Naive thymus-derived CD8-positive, alpha-beta T cell (primary cell): ENCODE measurements at regions not wholly inside any gene's neighbourhood (a gene's known extent, or its start where the extent isn't known, plus 50 kb on each side); places are given as distances from the start of the nearest gene placed in this dataset.

ENCODE experiments used
- ATAC-seq, 2 donors: fragments of 150-1000 bp; cut with Tn5 transposase in 1 of 2; sonication (Bioruptor Pico), chemical (Tn5 transposase) in 1 of 2; 1 replicate in 1 of 2; 2 replicates in 1 of 2; pipeline ENCODE4 v1.10.0; 2021; ENCODE audit warnings: mild to moderate bottlenecking in 2 of 2, moderate library complexity in 2 of 2
- POLR2A ChIA-PET: fragments of 350-600 bp; sonication (Branson Sonifier 250); formaldehyde crosslinking; loops from one replicate; lab custom pipeline; 2021; ENCODE audit warnings: antibody characterized with exemption; lab: Charles Lee
- DNase-seq, 10 donors: peaks; one replicate each; pipeline versions ENCODE4 v3.0.0 to v3.0.0-alpha.2; 2020 to 2022
- H3K27ac Mint-ChIP-seq, 10 donors: one replicate each; pipeline ENCODE4 v1.8.0; 2020 to 2022; ENCODE audit warnings: mild to moderate bottlenecking in 10 of 10, mixed read lengths in 10 of 10, moderate library complexity in 4 of 10, inconsistent platforms in 1 of 10
- H3K27me3 Mint-ChIP-seq, 5 donors: one replicate each; pipeline ENCODE4 v1.8.0; 2021 to 2022; ENCODE audit warnings: mixed read lengths in 5 of 5
- H3K36me3 Mint-ChIP-seq, 3 donors: one replicate each; pipeline ENCODE4 v1.8.0; 2020 to 2022; ENCODE audit warnings: mixed read lengths in 3 of 3, mild to moderate bottlenecking in 2 of 3, inconsistent platforms in 1 of 3
- H3K4me1 Mint-ChIP-seq, 4 donors: one replicate each; pipeline ENCODE4 v1.8.0; 2021 to 2022; ENCODE audit warnings: mixed read lengths in 4 of 4
- H3K4me3 Mint-ChIP-seq, 10 donors: one replicate each; pipeline ENCODE4 v1.8.0; 2020 to 2022; ENCODE audit warnings: mild to moderate bottlenecking in 10 of 10, mixed read lengths in 10 of 10, moderate library complexity in 6 of 10, inconsistent platforms in 1 of 10
- H3K9me3 Mint-ChIP-seq, 9 donors: one replicate each; pipeline ENCODE4 v1.8.0; 2020 to 2022; ENCODE audit warnings: mixed read lengths in 9 of 9, mild to moderate bottlenecking in 3 of 9, inconsistent platforms in 1 of 9, moderate library complexity in 1 of 9

GRCh38 chr6:44674226-44675155 is 287.0 kb downstream of the CDC5L start:
- Mint-ChIP-seq H3K36me3 (no peaks in the 10 kb centered on the region), H3K27me3 (peaks cover 0 to 3% (median 0%) of the 10 kb centered on the region in 5 donors), H3K27ac (peak overlapping the region in 1 of 10 donors; percentile 36), H3K9me3 (no peaks in the 10 kb centered on the region), H3K4me3 (no peak overlapping the region), H3K4me1 (peaks cover 0 to 4% (median 0%) of the 10 kb centered on the region in 4 donors)
- no peak for DNase-seq
- POLR2A ChIA-PET = no interaction called here
- no peak for ATAC-seq

- DNase-seq = no peak
- POLR2A ChIA-PET = no interaction called here
- Mint-ChIP-seq H3K4me1 (peaks cover 0 to 6% (median 3%) of the 10 kb centered on the region in 4 donors), H3K36me3 (no peaks in the 10 kb centered on the region), H3K9me3 (no peaks in the 10 kb centered on the region), H3K4me3 (no peak overlapping the region), H3K27ac (no peak overlapping the region), H3K27me3 (peaks cover 0 to 3% (median 0%) of the 10 kb centered on the region in 5 donors)
- no peak for ATAC-seq
Observed at GRCh38 chr6:44675449-44675848, 287.9 kb downstream of the CDC5L start.

- POLR2A ChIA-PET = no interaction called here
- no peak overlapping the region for H3K27ac Mint-ChIP-seq
Observed at GRCh38 chr6:44676246-44676790, 288.8 kb downstream of the CDC5L start.

GRCh38 chr6:44676826-44677433 is 289.4 kb downstream of the CDC5L start:
- no peak overlapping the region for H3K4me3 Mint-ChIP-seq
- peak overlapping the region in 1 of 10 donors; percentile 22 for H3K27ac Mint-ChIP-seq
- H3K4me1 Mint-ChIP-seq = peaks cover 0 to 6% (median 3%) of the 10 kb centered on the region in 4 donors
- POLR2A ChIA-PET = no interaction called here
- no peaks in the 10 kb centered on the region for H3K36me3 Mint-ChIP-seq
- DNase-seq (no peak), ATAC-seq (no peak)
- peaks cover 0 to 3% (median 2%) of the 10 kb centered on the region in 5 donors for H3K27me3 Mint-ChIP-seq
- no peaks in the 10 kb centered on the region for H3K9me3 Mint-ChIP-seq

More at GRCh38 chr6:44676246-44676790, 288.8 kb downstream of the CDC5L start:
- Mint-ChIP-seq H3K9me3 (no peaks in the 10 kb centered on the region), H3K36me3 (no peaks in the 10 kb centered on the region), H3K4me3 (no peak overlapping the region), H3K27me3 (peaks cover 0 to 3% (median 0%) of the 10 kb centered on the region in 5 donors), H3K4me1 (peaks cover 0 to 6% (median 3%) of the 10 kb centered on the region in 4 donors)
- DNase-seq = no peak
- no peak for ATAC-seq

GRCh38 chr6:44678252-44678935 is 290.9 kb downstream of the CDC5L start:
- no peaks in the 10 kb centered on the region for H3K9me3 Mint-ChIP-seq
- ATAC-seq = no peak
- POLR2A ChIA-PET = no interaction called here
- no peak overlapping the region for H3K4me3 Mint-ChIP-seq
- peaks cover 0 to 6% (median 3%) of the 10 kb centered on the region in 4 donors for H3K4me1 Mint-ChIP-seq
- DNase-seq = no peak
- no peaks in the 10 kb centered on the region for H3K36me3 Mint-ChIP-seq
- peaks cover 0 to 3% (median 0%) of the 10 kb centered on the region in 5 donors for H3K27me3 Mint-ChIP-seq
- peak overlapping the region in 1 of 10 donors; percentile 48 for H3K27ac Mint-ChIP-seq

- Mint-ChIP-seq H3K9me3 (no peaks in the 10 kb centered on the region), H3K27me3 (peaks cover 0 to 3% (median 0%) of the 10 kb centered on the region in 5 donors), H3K36me3 (no peaks in the 10 kb centered on the region), H3K4me3 (no peak overlapping the region), H3K27ac (no peak overlapping the region), H3K4me1 (peaks cover 0 to 6% (median 3%) of the 10 kb centered on the region in 4 donors)
- POLR2A ChIA-PET = no interaction called here
- ATAC-seq (no peak), DNase-seq (no peak)
Observed at GRCh38 chr6:44679438-44680201, 292.1 kb downstream of the CDC5L start.

- Mint-ChIP-seq H3K9me3 (no peaks in the 10 kb centered on the region), H3K27me3 (peaks cover 0 to 3% (median 0%) of the 10 kb centered on the region in 5 donors), H3K4me3 (no peak overlapping the region), H3K27ac (no peak overlapping the region), H3K4me1 (peaks cover 0 to 6% (median 3%) of the 10 kb centered on the region in 4 donors), H3K36me3 (no peaks in the 10 kb centered on the region)
- DNase-seq (no peak), ATAC-seq (no peak)
- POLR2A ChIA-PET = no interaction called here
Observed at GRCh38 chr6:44680202-44680720, 292.8 kb downstream of the CDC5L start.

GRCh38 chr6:44681761-44682160 is 294.3 kb downstream of the CDC5L start:
- Mint-ChIP-seq H3K27me3 (peaks cover 0 to 3% (median 0%) of the 10 kb centered on the region in 5 donors), H3K36me3 (no peaks in the 10 kb centered on the region), H3K4me1 (peaks cover 0 to 6% (median 2%) of the 10 kb centered on the region in 4 donors), H3K27ac (peak overlapping the region in 2 of 10 donors; percentile 13 to 33), H3K4me3 (no peak overlapping the region), H3K9me3 (peaks cover 0 to 1% (median 0%) of the 10 kb centered on the region in 9 donors)
- POLR2A ChIA-PET = no interaction called here
- ATAC-seq = no peak
- DNase-seq = no peak

- peaks cover 0 to 7% (median 1%) of the 10 kb centered on the region in 9 donors for H3K9me3 Mint-ChIP-seq
- H3K4me1 Mint-ChIP-seq = peaks cover 0 to 6% (median 2%) of the 10 kb centered on the region in 4 donors
- no peak overlapping the region for H3K4me3 Mint-ChIP-seq
- no peak for DNase-seq
- H3K27me3 Mint-ChIP-seq = peaks cover 0 to 3% (median 0%) of the 10 kb centered on the region in 5 donors
- peak overlapping the region in 1 of 10 donors; percentile 13 for H3K27ac Mint-ChIP-seq
- POLR2A ChIA-PET = no interaction called here
- peaks cover 0 to 3% (median 0%) of the 10 kb centered on the region in 3 donors for H3K36me3 Mint-ChIP-seq
- ATAC-seq = no peak
Observed at GRCh38 chr6:44682280-44682679, 294.8 kb downstream of the CDC5L start.

- POLR2A ChIA-PET = no interaction called here
- Mint-ChIP-seq H3K9me3 (peaks cover 0 to 16% (median 6%) of the 10 kb centered on the region in 9 donors), H3K4me3 (no peak overlapping the region), H3K27me3 (peaks cover 0 to 3% (median 0%) of the 10 kb centered on the region in 5 donors), H3K27ac (peak overlapping the region in 1 of 10 donors; percentile 13), H3K36me3 (peaks cover 0 to 12% (median 3%) of the 10 kb centered on the region in 3 donors), H3K4me1 (peaks cover 0 to 6% (median 2%) of the 10 kb centered on the region in 4 donors)
- ATAC-seq (no peak), DNase-seq (no peak)
Observed at GRCh38 chr6:44682987-44683779, 295.7 kb downstream of the CDC5L start.

GRCh38 chr6:44685213-44685612 is 297.7 kb downstream of the CDC5L start:
- DNase-seq (no peak), ATAC-seq (no peak)
- POLR2A ChIA-PET = interaction anchor here (0.6 kb wide), 1 partner anchor 747 kb away, joined by 3 read pairs; no protein-coding TSS in a partner anchor
- Mint-ChIP-seq H3K36me3 (peaks cover 0 to 14% (median 9%) of the 10 kb centered on the region in 3 donors), H3K9me3 (peaks cover 0 to 28% (median 9%) of the 10 kb centered on the region in 9 donors), H3K4me1 (peaks cover 0 to 4% (median 0%) of the 10 kb centered on the region in 4 donors), H3K27ac (no peak overlapping the region), H3K27me3 (peaks cover 0 to 3% (median 2%) of the 10 kb centered on the region in 5 donors), H3K4me3 (no peak overlapping the region)
